ENCODE measurements at regions not wholly inside any gene's neighbourhood (a gene's known extent, or its start where the extent isn't known, plus 50 kb on each side); places are given as distances from the start of the nearest gene placed in this dataset.

GRCh38 chr1:56105397-56105796, 474.0 kb downstream of the PLPP3 start:
- Mint-ChIP-seq H3K36me3 (no peaks in the 10 kb centered on the region), H3K27ac (no peak overlapping the region), H3K27me3 (ENCODE audit: low read depth in 3 of 3) (no peaks in the 10 kb centered on the region), H3K9me3 (peaks cover 9 to 23% (median 12%) of the 10 kb centered on the region in 7 donors), H3K4me1 (no peaks in the 10 kb centered on the region), H3K4me3 (no peak overlapping the region)
- no peaks in the 10 kb centered on the region for H3K27me3 ChIP-seq (ENCODE audit: control insufficient read depth in 2 of 2, insufficient read depth in 2 of 2, low read length in 2 of 2)
- H4K20me1 ChIP-seq (ENCODE audit: insufficient read depth, low read length), result no peaks in the 10 kb centered on the region
- H3K9me3 ChIP-seq (replicated peaks in 1 of 2; ENCODE audit: control insufficient read depth in 1 of 2, insufficient read depth in 1 of 2, low read length in 2 of 2), result peaks cover 0 to 16% of the 10 kb centered on the region in 2 donors
- H3K9ac ChIP-seq (ENCODE audit: insufficient read depth, low read length, poor library complexity, severe bottlenecking), result no peak overlapping the region
- no peaks in the 10 kb centered on the region for H3K4me1 ChIP-seq (ENCODE audit: control insufficient read depth in 1 of 2, insufficient read depth in 2 of 2, low read length in 2 of 2)
- no peaks in the 10 kb centered on the region for H3K36me3 ChIP-seq (replicated peaks in 1 of 2; ENCODE audit: control insufficient read depth in 1 of 2, insufficient read depth in 2 of 2, low read length in 2 of 2)
- no peak overlapping the region for H3K27ac ChIP-seq (ENCODE audit: low read depth in 1 of 2, low read length in 2 of 2)
- H2AFZ ChIP-seq (ENCODE audit: insufficient read depth, low read depth, low read length, poor library complexity, severe bottlenecking), result no peak overlapping the region
- no peaks in the 10 kb centered on the region for H3K79me2 ChIP-seq (ENCODE audit: insufficient read depth, low read length)
- no peak overlapping the region for H3K4me3 ChIP-seq (replicated peaks in 1 of 3; ENCODE audit: low read depth in 2 of 3, low read length in 3 of 3)
- no peak for TF ChIP-seq CTCF (IDR thresholded peaks at IDR 0.05)
- no CpG with 5 or more reads among the region's 3 CpGs for WGBS (ENCODE audit: insufficient coverage)
- no peak overlapping the region for H3K4me2 ChIP-seq (replicated peaks; ENCODE audit: extremely low read depth, low read length, poor library complexity, severe bottlenecking)
- DNase-seq, result no peak
- intact Hi-C loops (cut with micrococcal nuclease), result no loop called here

DNA sequence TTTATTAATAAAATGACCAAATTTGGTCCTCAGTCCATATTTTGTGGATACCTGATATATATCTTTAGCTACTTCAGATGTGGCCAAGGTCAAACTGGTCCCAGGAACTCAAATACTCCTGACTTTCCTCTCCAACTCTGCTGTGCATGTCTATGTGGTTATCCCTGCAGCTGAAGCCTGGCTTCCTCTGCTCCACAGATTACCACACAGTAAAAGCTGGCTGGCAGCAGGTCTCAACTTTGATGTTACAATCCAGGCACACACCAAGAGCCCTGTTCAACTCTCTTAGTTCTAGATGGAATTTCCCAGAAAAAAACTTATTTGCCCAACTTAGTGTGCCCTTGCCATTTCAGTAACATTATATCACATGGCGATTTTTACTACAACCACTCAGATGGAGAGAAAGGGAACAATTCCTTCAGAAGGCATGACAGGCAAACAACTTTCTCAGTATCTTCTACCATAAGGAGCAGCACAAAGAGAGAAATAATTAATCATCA, 479.5 kb downstream of the PLPP3 start:
- H3K4me3 Mint-ChIP-seq, result no peak overlapping the region
- H3K36me3 Mint-ChIP-seq, result no peaks in the 10 kb centered on the region
- no peak for DNase-seq
- H3K4me2 ChIP-seq (replicated peaks; ENCODE audit: extremely low read depth, low read length, poor library complexity, severe bottlenecking), result no peak overlapping the region
- no peak overlapping the region for H3K9ac ChIP-seq (ENCODE audit: insufficient read depth, low read length, poor library complexity, severe bottlenecking)
- H3K27me3 ChIP-seq (ENCODE audit: control insufficient read depth in 2 of 2, insufficient read depth in 2 of 2, low read length in 2 of 2), result no peaks in the 10 kb centered on the region
- H3K27ac ChIP-seq (ENCODE audit: low read depth in 1 of 2, low read length in 2 of 2), result no peak overlapping the region
- H3K4me3 ChIP-seq (replicated peaks in 1 of 3; ENCODE audit: low read depth in 2 of 3, low read length in 3 of 3), result no peak overlapping the region
- H4K20me1 ChIP-seq (ENCODE audit: insufficient read depth, low read length), result no peaks in the 10 kb centered on the region
- H3K4me1 ChIP-seq (ENCODE audit: control insufficient read depth in 1 of 2, insufficient read depth in 2 of 2, low read length in 2 of 2), result no peaks in the 10 kb centered on the region
- no peak overlapping the region for H3K27ac Mint-ChIP-seq
- peaks cover 0 to 9% (median 2%) of the 10 kb centered on the region in 7 donors for H3K9me3 Mint-ChIP-seq
- H3K79me2 ChIP-seq (ENCODE audit: insufficient read depth, low read length), result no peaks in the 10 kb centered on the region
- intact Hi-C loops (cut with micrococcal nuclease), result no loop called here
- TF ChIP-seq CTCF (IDR thresholded peaks at IDR 0.05), result no peak
- no peaks in the 10 kb centered on the region for H3K4me1 Mint-ChIP-seq
- no peaks in the 10 kb centered on the region for H3K36me3 ChIP-seq (replicated peaks in 1 of 2; ENCODE audit: control insufficient read depth in 1 of 2, insufficient read depth in 2 of 2, low read length in 2 of 2)
- no peaks in the 10 kb centered on the region for H3K27me3 Mint-ChIP-seq (ENCODE audit: low read depth in 3 of 3)
- no peak overlapping the region for H2AFZ ChIP-seq (ENCODE audit: insufficient read depth, low read depth, low read length, poor library complexity, severe bottlenecking)
- no peaks in the 10 kb centered on the region for H3K9me3 ChIP-seq (replicated peaks in 1 of 2; ENCODE audit: control insufficient read depth in 1 of 2, insufficient read depth in 1 of 2, low read length in 2 of 2)
- no CpG with 5 or more reads among the region's 1 CpG for WGBS (ENCODE audit: insufficient coverage)

Data from CD14-positive monocyte (primary cell).